H1 (cell line): ENCODE measurements at regions not wholly inside any gene's neighbourhood (a gene's known extent, or its start where the extent isn't known, plus 50 kb on each side); places are given as distances from the start of the nearest gene placed in this dataset.

ENCODE experiments used
- CTCF ChIA-PET: fragments of 300-600 bp; sonication (Branson Sonifier 250); formaldehyde crosslinking; loops from one replicate; lab custom pipeline; 2021; ENCODE audit not compliant: partially characterized antibody; lab: Charles Lee
- POLR2A ChIA-PET: fragments of 300-600 bp; sonication (Branson Sonifier 250); formaldehyde crosslinking; loops from one replicate; lab custom pipeline; 2021; ENCODE audit warnings: inconsistent platforms; ENCODE audit not compliant: partially characterized antibody; lab: Charles Lee
- DNase-seq, 2 experiments: peaks; one replicate each; pipeline versions ENCODE4 v3.0.0 to v3.0.0-alpha.2; 2010 to 2022; ENCODE audit warnings: low spot score in 2 of 2, low read depth in 1 of 2, mixed read lengths in 1 of 2
- FAIRE-seq: peaks from 2 replicates; lab custom pipeline; 2011; peaks lifted over from hg19 to GRCh38; lab: Jason Lieb, UNC
- H2AFZ ChIP-seq: 2 replicates; pipeline ENCODE4 v1.8.1; 2012; ENCODE audit warnings: low read length, inconsistent platforms
- H2AK5ac ChIP-seq: 2 replicates; pipeline ENCODE4 v1.6.1; 2013; ENCODE audit warnings: low read depth, low read length
- H2BK120ac ChIP-seq: replicated peaks from 2 replicates; pipeline ENCODE3; 2013; ENCODE audit warnings: low read depth, low read length, inconsistent platforms
- H2BK12ac ChIP-seq: 2 replicates; pipeline ENCODE4 v1.6.1; 2013; ENCODE audit warnings: low read depth, low read length
- H2BK15ac ChIP-seq: 2 replicates; pipeline ENCODE4 v1.6.1; 2013; ENCODE audit warnings: low read length
- H2BK20ac ChIP-seq: 2 replicates; pipeline ENCODE4 v1.6.1; 2013; ENCODE audit warnings: low read length
- H2BK5ac ChIP-seq: 2 replicates; pipeline ENCODE4 v1.6.1; 2013; ENCODE audit warnings: low read depth, low read length
- H3K14ac ChIP-seq: 2 replicates; pipeline ENCODE4 v1.6.1; 2013; ENCODE audit warnings: inconsistent platforms; ENCODE audit not compliant: insufficient read length
- H3K18ac ChIP-seq: 2 replicates; pipeline ENCODE4 v1.6.1; 2013; ENCODE audit warnings: low read length; ENCODE audit errors: extremely low read depth
- H3K23ac ChIP-seq: 2 replicates; pipeline ENCODE4 v1.6.1; 2013; ENCODE audit warnings: inconsistent platforms; ENCODE audit not compliant: insufficient read length
- H3K23me2 ChIP-seq: 2 replicates; pipeline ENCODE4 v1.6.1; 2013; ENCODE audit warnings: low read depth, low read length
- H3K27ac ChIP-seq: 2 replicates; pipeline ENCODE4 v1.6.1; 2011; ENCODE audit warnings: low read depth, low read length, inconsistent platforms
- H3K27me3 ChIP-seq, 4 experiments: replicated peaks in 1 of 4; 1 replicate in 1 of 4; 2 replicates in 3 of 4; pipeline versions ENCODE4 v1.6.1 to v1.8.1; 2011 to 2013; ENCODE audit warnings: low read length in 3 of 4, mild to moderate bottlenecking in 3 of 4, inconsistent platforms in 2 of 4, mixed read lengths in 2 of 4, moderate library complexity in 1 of 4; ENCODE audit not compliant: control insufficient read depth in 3 of 4, insufficient read depth in 3 of 4; ENCODE audit errors: extremely low read depth in 1 of 4
- H3K36me3 ChIP-seq, 4 experiments: 2 replicates each; pipeline versions ENCODE4 v1.6.1 to v1.8.1; 2011 to 2013; ENCODE audit warnings: mild to moderate bottlenecking in 4 of 4, low read length in 3 of 4, moderate library complexity in 2 of 4, control low read depth in 1 of 4, inconsistent platforms in 1 of 4; ENCODE audit not compliant: insufficient read depth in 4 of 4, control insufficient read depth in 2 of 4
- H3K4ac ChIP-seq: replicated peaks from 2 replicates; pipeline ENCODE3; 2013; ENCODE audit warnings: low read length, low read depth, mixed read lengths, inconsistent platforms; ENCODE audit not compliant: insufficient read length
- H3K4me1 ChIP-seq, 4 experiments: replicated peaks in 1 of 4; 1 replicate in 1 of 4; 2 replicates in 3 of 4; pipeline versions ENCODE4 v1.6.1 to v1.8.1; 2011 to 2013; ENCODE audit warnings: low read length in 3 of 4, inconsistent platforms in 2 of 4, mixed read lengths in 1 of 4; ENCODE audit not compliant: insufficient read depth in 4 of 4, control insufficient read depth in 3 of 4
- H3K4me2 ChIP-seq, 2 experiments: 2 replicates each; pipeline versions ENCODE4 v1.6.1 to v1.8.1; 2011 to 2013; ENCODE audit warnings: low read depth in 2 of 2, low read length in 2 of 2, control low read depth in 1 of 2, inconsistent platforms in 1 of 2, mild to moderate bottlenecking in 1 of 2; ENCODE audit not compliant: insufficient read depth in 1 of 2
- H3K4me3 ChIP-seq, 4 experiments: fragments of 200-600, 300-600 bp in 1 of 4; sonication (generic), shearing (Covaris generic), sonication (Bioruptor Twin) in 1 of 4; 2 replicates each; pipeline versions ENCODE4 v1.5.1 to v1.8.1; 2011 to 2016; ENCODE audit warnings: low read length in 4 of 4, low read depth in 3 of 4, control low read depth in 2 of 4, inconsistent platforms in 2 of 4, mild to moderate bottlenecking in 2 of 4, mixed read lengths in 1 of 4, moderate library complexity in 1 of 4; ENCODE audit not compliant: insufficient read depth in 2 of 4; ENCODE audit errors: extremely low read depth in 1 of 4
- H3K56ac ChIP-seq: replicated peaks from 2 replicates; pipeline ENCODE3; 2013; ENCODE audit warnings: low read depth, mild to moderate bottlenecking, mixed read lengths, low read length, inconsistent platforms; ENCODE audit not compliant: insufficient read length
- H3K79me1 ChIP-seq: 2 replicates; pipeline ENCODE4 v1.6.1; 2013; ENCODE audit warnings: low read depth, low read length, control low read depth
- H3K79me2 ChIP-seq, 2 experiments: 2 replicates each; pipeline versions ENCODE4 v1.6.1 to v1.8.1; 2012 to 2013; ENCODE audit warnings: low read length in 2 of 2, mild to moderate bottlenecking in 2 of 2, inconsistent platforms in 1 of 2; ENCODE audit not compliant: insufficient read depth in 2 of 2, control insufficient read depth in 1 of 2
- H3K9ac ChIP-seq, 4 experiments: replicated peaks in 1 of 4; 1 replicate in 1 of 4; 2 replicates in 3 of 4; pipeline versions ENCODE4 v1.6.1 to v1.8.1; 2011 to 2013; ENCODE audit warnings: low read depth in 3 of 4, low read length in 3 of 4, control low read depth in 2 of 4, mild to moderate bottlenecking in 2 of 4, moderate library complexity in 2 of 4, inconsistent platforms in 1 of 4; ENCODE audit errors: extremely low read depth in 1 of 4
- H3K9me3 ChIP-seq, 2 experiments: 2 replicates each; pipeline versions ENCODE4 v1.6.1 to v1.8.1; 2012 to 2013; ENCODE audit warnings: mild to moderate bottlenecking in 2 of 2, moderate library complexity in 2 of 2, control low read depth in 1 of 2, inconsistent platforms in 1 of 2, low read depth in 1 of 2, low read length in 1 of 2, mixed read lengths in 1 of 2; ENCODE audit not compliant: insufficient read depth in 2 of 2
- H4K20me1 ChIP-seq, 2 experiments: replicated peaks in 1 of 2; 2 replicates each; pipeline versions ENCODE3 to v1.8.1; 2011 to 2013; ENCODE audit warnings: inconsistent platforms in 2 of 2, low read length in 2 of 2, mild to moderate bottlenecking in 1 of 2; ENCODE audit not compliant: insufficient read depth in 2 of 2, control insufficient read depth in 1 of 2
- H4K5ac ChIP-seq: 2 replicates; pipeline ENCODE4 v1.6.1; 2013; ENCODE audit warnings: low read length, low read depth, mixed read lengths, inconsistent platforms; ENCODE audit not compliant: insufficient read length
- H4K8ac ChIP-seq: 2 replicates; pipeline ENCODE4 v1.8.0; 2013; ENCODE audit warnings: mild to moderate bottlenecking, moderate library complexity, low read length, inconsistent platforms; ENCODE audit not compliant: insufficient read depth; ENCODE audit errors: extremely low read depth
- H4K91ac ChIP-seq: replicated peaks from 2 replicates; pipeline ENCODE3; 2013; ENCODE audit warnings: low read length, mixed read lengths, inconsistent platforms; ENCODE audit not compliant: insufficient read length
- BCL11A ChIP-seq, 2 experiments: IDR thresholded peaks; one replicate each; pipeline ENCODE4 v1.6.1; 2011; ENCODE audit warnings: low read depth in 2 of 2, low read length in 2 of 2, mild to moderate bottlenecking in 2 of 2
- BRCA1 ChIP-seq: IDR thresholded peaks from 2 replicates; pipeline ENCODE4 v1.6.1; 2012; ENCODE audit warnings: low read depth, low read length, improper control_type of control experiment
- EGR1 ChIP-seq: IDR thresholded peaks from 2 replicates; pipeline ENCODE4 v1.6.1; 2011; ENCODE audit warnings: low read depth, low read length, borderline replicate concordance
- GTF2F1 ChIP-seq: IDR thresholded peaks from 2 replicates; pipeline ENCODE4 v1.6.1; 2012; ENCODE audit warnings: low read depth, low read length, improper control_type of control experiment, borderline replicate concordance
- KDM5A ChIP-seq: fragments of 200-600 bp; IDR thresholded peaks from 2 replicates; pipeline ENCODE4 v1.7.1; 2012; ENCODE audit warnings: mild to moderate bottlenecking, low read length, inconsistent platforms, mixed read lengths
- RAD21 ChIP-seq, 2 experiments: IDR thresholded peaks in 1 of 2; conservative IDR thresholded peaks in 1 of 2; 2 replicates each; pipeline ENCODE4 v1.6.1; 2011; ENCODE audit warnings: low read depth in 2 of 2, low read length in 2 of 2, improper control_type of control experiment in 1 of 2, inconsistent platforms in 1 of 2, mild to moderate bottlenecking in 1 of 2, moderate library complexity in 1 of 2
- SAP30 ChIP-seq: fragments of 300-600 bp; sonication (generic); IDR thresholded peaks from 2 replicates; pipeline ENCODE4 v1.7.1; 2012; ENCODE audit warnings: low read length, moderate library complexity, mild to moderate bottlenecking, inconsistent platforms; ENCODE audit not compliant: insufficient read depth, insufficient replicate concordance
- SRF ChIP-seq: IDR thresholded peaks from 2 replicates; pipeline ENCODE4 v1.6.1; 2011; ENCODE audit warnings: mild to moderate bottlenecking, low read depth, low read length, moderate library complexity
- TAF1 ChIP-seq: IDR thresholded peaks from 2 replicates; pipeline ENCODE4 v1.6.1; 2011; ENCODE audit warnings: mild to moderate bottlenecking, low read depth, low read length
- WGBS, 2 experiments: shearing (Covaris generic) in 1 of 2; methylation state at CpG; one replicate each; pipeline versions ENCODE4 v1.1.6 to v1.1.7; 2013 to 2015; ENCODE audit warnings: low lambda C conversion rate in 2 of 2, mixed read lengths in 2 of 2, inconsistent platforms in 1 of 2, low coverage in 1 of 2, missing lambda C conversion rate in 1 of 2; ENCODE audit not compliant: insufficient replicate concordance in 2 of 2, insufficient coverage in 1 of 2, insufficient read length in 1 of 2; ENCODE audit errors: extremely low coverage in 1 of 2, missing lambda C conversion rate in 1 of 2; 5-methylcytosine and 5-hydroxymethylcytosine counted together

GRCh38 chr16:87548046-87548445, 54.3 kb upstream of the JPH3 start:
- H2BK20ac ChIP-seq, result no peak overlapping the region
- no peak overlapping the region for H2BK15ac ChIP-seq
- DNase-seq (no peak), FAIRE-seq (no peak)
- H2AFZ ChIP-seq, result no peak overlapping the region
- WGBS, 2 experiments, result 70% methylated on average over 2 of the region's 3 CpGs; no CpG with 5 or more reads in 1 of the 2 experiments
- H3K4me3 ChIP-seq, result no peak overlapping the region
- no peak overlapping the region for H3K14ac ChIP-seq
- H2AK5ac ChIP-seq, result no peak overlapping the region
- H2BK120ac ChIP-seq, result no peak overlapping the region
- no peak overlapping the region for H3K4ac ChIP-seq
- H3K9me3 ChIP-seq, result peaks cover 7 to 8% of the 10 kb centered on the region in 2 experiments; a peak in 1 of 4 replicates
- no peak overlapping the region for H3K4me2 ChIP-seq
- no peak overlapping the region for H3K18ac ChIP-seq
- no peak overlapping the region for H4K91ac ChIP-seq
- H3K4me1 ChIP-seq, result no peaks in the 10 kb centered on the region; a peak in 3 of 7 replicates
- peak in 1 of 2 experiments; percentile 15; a peak in 1 of 4 replicates for TF ChIP-seq RAD21 (IDR thresholded peaks at IDR 0.05 in 1 of 2, conservative IDR thresholded peaks at IDR 0.05 in 1 of 2; ENCODE audit: low read depth in 2 of 2, low read length in 2 of 2)
- no peak for TF ChIP-seq BRCA1
- no peak for TF ChIP-seq TAF1
- no peak for TF ChIP-seq SRF
- no peak for TF ChIP-seq GTF2F1
- no peak for TF ChIP-seq SAP30
- no peak for TF ChIP-seq BCL11A (IDR thresholded peaks at IDR 0.05; ENCODE audit: low read depth in 2 of 2, low read length in 2 of 2)
- no peak for TF ChIP-seq EGR1
- no peak for TF ChIP-seq KDM5A
- no peak overlapping the region; the same call in 1 of the 2 replicates for H4K8ac ChIP-seq
- H3K27me3 ChIP-seq, result no peaks in the 10 kb centered on the region
- H3K79me1 ChIP-seq, result no peaks in the 10 kb centered on the region
- H3K56ac ChIP-seq, result no peak overlapping the region
- no peak overlapping the region for H3K9ac ChIP-seq
- H3K23me2 ChIP-seq, result no peaks in the 10 kb centered on the region
- ChIA-PET POLR2A (no interaction called here), CTCF (interaction anchor here (0.9 to 3.2 kb wide), 4 partner anchors 15 to 358 kb away, joined by 3 to 18 read pairs (median 8); no protein-coding TSS in a partner anchor)
- H3K36me3 ChIP-seq, result no peaks in the 10 kb centered on the region
- no peak overlapping the region; the same call in 1 of the 2 replicates for H2BK5ac ChIP-seq
- H3K27ac ChIP-seq, result no peak overlapping the region
- H3K79me2 ChIP-seq, result no peaks in the 10 kb centered on the region
- H4K20me1 ChIP-seq, result peaks cover 0 to 8% of the 10 kb centered on the region in 2 experiments
- H2BK12ac ChIP-seq, result no peak overlapping the region
- no peak overlapping the region for H4K5ac ChIP-seq
- H3K23ac ChIP-seq, result no peak overlapping the region
